Neural crest cell (in vitro differentiated cells): ENCODE measurements at regions not wholly inside any gene's neighbourhood (a gene's known extent, or its start where the extent isn't known, plus 50 kb on each side); places are given as distances from the start of the nearest gene placed in this dataset.

Experiments
- DNase-seq: peaks from one replicate; pipeline ENCODE4 v3.0.0; 2021; ENCODE audit warnings: low read depth, mixed read lengths, low spot score
- H3K27ac Mint-ChIP-seq: one replicate; pipeline ENCODE4 v1.8.0; 2021; ENCODE audit warnings: mild to moderate bottlenecking, mixed read lengths; ENCODE audit not compliant: unreplicated experiment
- H3K27me3 Mint-ChIP-seq: 2 replicates; pipeline ENCODE4 v1.8.0; 2021; ENCODE audit warnings: low read depth, mild to moderate bottlenecking, mixed read lengths
- H3K36me3 Mint-ChIP-seq: 2 replicates; pipeline ENCODE4 v1.8.0; 2021; ENCODE audit warnings: low read depth, mild to moderate bottlenecking, mixed read lengths
- H3K4me1 Mint-ChIP-seq: 2 replicates; pipeline ENCODE4 v1.8.0; 2021; ENCODE audit warnings: mixed read lengths
- H3K4me3 Mint-ChIP-seq: one replicate; pipeline ENCODE4 v1.8.0; 2021; ENCODE audit warnings: mild to moderate bottlenecking, mixed read lengths
- H3K9me3 Mint-ChIP-seq: 2 replicates; pipeline ENCODE4 v1.8.0; 2021; ENCODE audit warnings: mixed read lengths
- CTCF ChIP-seq: fragments of 200-600 bp; sonication (generic); conservative IDR thresholded peaks from 2 replicates; pipeline ENCODE4 v1.5.0; 2021; ENCODE audit warnings: antibody characterized with exemption, mild to moderate bottlenecking

GRCh38 chr5:54404568-54404967, 50.9 kb upstream of the HSPB3 start:
- Mint-ChIP-seq H3K4me3 (no peak overlapping the region), H3K27ac (peak overlapping the region; percentile 2)

GRCh38 chr5:54403885-54404416, 51.5 kb upstream of the HSPB3 start:
- Mint-ChIP-seq H3K27ac (no peak overlapping the region), H3K36me3 (no peaks in the 10 kb centered on the region), H3K9me3 (peaks cover 2% of the 10 kb centered on the region)

More at GRCh38 chr5:54404568-54404967, 50.9 kb upstream of the HSPB3 start:
- no peaks in the 10 kb centered on the region for H3K36me3 Mint-ChIP-seq
- no peak for DNase-seq
- peaks cover 8% of the 10 kb centered on the region for H3K4me1 Mint-ChIP-seq
- H3K27me3 Mint-ChIP-seq, result no peaks in the 10 kb centered on the region
- TF ChIP-seq CTCF, result no peak
- peaks cover 2% of the 10 kb centered on the region for H3K9me3 Mint-ChIP-seq

DNA sequence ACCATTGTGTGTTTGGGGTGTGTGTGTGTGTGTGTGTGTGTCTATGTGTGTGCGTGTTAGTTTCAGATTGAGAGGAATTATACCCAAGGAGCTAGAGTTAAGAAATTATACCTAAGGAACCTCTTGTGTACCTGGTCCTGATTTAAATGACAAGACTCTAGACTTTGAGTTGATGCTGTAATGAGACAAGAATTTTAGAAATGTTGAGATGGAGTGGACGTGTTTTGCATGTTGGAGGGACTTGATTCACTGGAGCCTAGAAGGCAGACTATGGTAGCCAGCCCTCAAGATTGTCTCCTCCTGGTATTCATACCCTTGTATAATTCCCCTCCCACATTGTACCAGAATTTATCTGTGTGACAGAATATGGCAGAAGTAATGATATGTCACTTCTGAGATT, 52.4 kb upstream of the HSPB3 start:
- peaks cover 2% of the 10 kb centered on the region for H3K9me3 Mint-ChIP-seq
- TF ChIP-seq CTCF, result no peak
- H3K27ac Mint-ChIP-seq, result no peak overlapping the region
- no peak overlapping the region for H3K4me3 Mint-ChIP-seq
- no peak for DNase-seq
- peaks cover 8% of the 10 kb centered on the region for H3K4me1 Mint-ChIP-seq
- H3K36me3 Mint-ChIP-seq, result no peaks in the 10 kb centered on the region
- no peaks in the 10 kb centered on the region for H3K27me3 Mint-ChIP-seq

More at GRCh38 chr5:54403885-54404416, 51.5 kb upstream of the HSPB3 start:
- no peaks in the 10 kb centered on the region for H3K27me3 Mint-ChIP-seq
- no peak for DNase-seq
- TF ChIP-seq CTCF, result no peak
- H3K4me1 Mint-ChIP-seq, result peaks cover 8% of the 10 kb centered on the region
- H3K4me3 Mint-ChIP-seq, result no peak overlapping the region

DNA sequence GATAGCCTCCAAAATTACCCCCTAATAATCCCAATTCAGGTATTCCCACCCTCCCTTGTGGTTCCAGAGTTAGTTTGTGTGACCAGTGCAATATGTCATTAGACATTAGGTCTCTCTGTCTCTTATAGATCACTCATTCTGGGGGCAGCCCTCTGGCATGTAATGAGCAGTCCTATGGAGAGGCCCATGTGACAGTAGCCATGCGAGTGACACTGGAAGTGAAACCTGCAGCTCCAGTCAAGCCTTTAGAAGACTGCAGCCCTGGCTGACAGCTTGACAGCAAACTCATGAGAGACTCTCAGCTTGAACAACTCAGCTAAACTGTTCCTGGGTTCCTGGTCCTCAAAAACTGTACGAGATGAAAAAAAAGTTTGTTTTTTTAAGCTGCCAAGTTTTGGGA, 54.0 kb upstream of the HSPB3 start:
- no peak overlapping the region for H3K27ac Mint-ChIP-seq
- no peak for DNase-seq
- H3K4me3 Mint-ChIP-seq, result no peak overlapping the region

DNA sequence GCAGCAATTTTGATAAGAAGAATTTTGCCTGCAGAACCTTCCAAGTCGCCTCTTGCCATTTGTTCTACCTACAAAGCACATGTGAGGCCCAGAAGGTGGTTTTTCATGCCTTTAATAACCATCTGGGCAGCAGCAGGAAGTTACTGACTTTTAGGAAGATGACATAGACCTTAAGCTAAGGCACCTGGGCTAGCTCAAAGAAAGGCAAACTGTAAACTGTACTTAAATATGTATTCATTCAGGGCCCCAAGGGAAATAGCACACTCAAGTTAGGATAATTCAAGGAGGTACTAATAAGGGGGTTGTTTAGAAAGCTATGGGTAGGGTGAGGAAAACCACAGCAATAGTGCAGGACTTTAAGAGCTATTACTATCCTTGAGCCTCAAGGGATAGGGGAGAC, 57.3 kb upstream of the HSPB3 start:
- no peak overlapping the region for H3K27ac Mint-ChIP-seq
- DNase-seq, result no peak
- no peaks in the 10 kb centered on the region for H3K4me1 Mint-ChIP-seq
- H3K4me3 Mint-ChIP-seq, result no peak overlapping the region
- no peaks in the 10 kb centered on the region for H3K27me3 Mint-ChIP-seq
- no peak for TF ChIP-seq CTCF
- no peaks in the 10 kb centered on the region for H3K9me3 Mint-ChIP-seq
- H3K36me3 Mint-ChIP-seq, result no peaks in the 10 kb centered on the region

More for the DNA sequence above, 54.0 kb upstream of the HSPB3 start:
- H3K9me3 Mint-ChIP-seq, result peaks cover 2% of the 10 kb centered on the region
- no peak for TF ChIP-seq CTCF
- peaks cover 8% of the 10 kb centered on the region for H3K4me1 Mint-ChIP-seq
- H3K27me3 Mint-ChIP-seq, result no peaks in the 10 kb centered on the region
- H3K36me3 Mint-ChIP-seq, result no peaks in the 10 kb centered on the region
